ENCODE measurements at regions not wholly inside any gene's neighbourhood (a gene's known extent, or its start where the extent isn't known, plus 50 kb on each side); places are given as distances from the start of the nearest gene placed in this dataset.
"Not testable (repeated sequence)": the region's sequence is repeated elsewhere in the genome, so short reads cannot be mapped to it uniquely, and the experiment has no call there.

- DNase-seq (ENCODE audit: low read depth in 4 of 4, low spot score in 2 of 4) = no peak
Observed at GRCh38 chr13:109345433-109345941, 440.9 kb downstream of the IRS2 start.

GRCh38 chr13:109344552-109345157 lies 441.7 kb downstream of the IRS2 start:
- no peak for DNase-seq (ENCODE audit: low read depth in 4 of 4, low spot score in 2 of 4)

- DNase-seq (ENCODE audit: low read depth in 4 of 4, low spot score in 2 of 4) = no peak
Observed at GRCh38 chr13:109336730-109337129, 449.7 kb downstream of the IRS2 start.

- no peak for DNase-seq (ENCODE audit: low read depth in 4 of 4, low spot score in 2 of 4)
Observed at GRCh38 chr13:109333893-109334651, 452.3 kb downstream of the IRS2 start.

- DNase-seq (ENCODE audit: low read depth in 4 of 4, low spot score in 2 of 4) = peak in 1 of 4 donors; percentile 15
Observed at GRCh38 chr13:109332506-109333499, 453.6 kb downstream of the IRS2 start.

GRCh38 chr13:109331898-109332297 lies 454.5 kb downstream of the IRS2 start:
- peak; percentile 32 to 50 (median 44) for DNase-seq (ENCODE audit: low read depth in 4 of 4, low spot score in 2 of 4)

- no peak for DNase-seq (ENCODE audit: low read depth in 4 of 4, low spot score in 2 of 4)
Observed at GRCh38 chr13:109331011-109331433, 455.4 kb downstream of the IRS2 start.

GRCh38 chr13:109330123-109330522 lies 456.3 kb downstream of the IRS2 start:
- no peak for DNase-seq (ENCODE audit: low read depth in 4 of 4, low spot score in 2 of 4)

- no peak for DNase-seq (ENCODE audit: low read depth in 4 of 4, low spot score in 2 of 4)
Observed at GRCh38 chr13:109329175-109329574, 457.2 kb downstream of the IRS2 start.

GRCh38 chr13:109326601-109327000 lies 459.8 kb downstream of the IRS2 start:
- no peak for DNase-seq (ENCODE audit: low read depth in 4 of 4, low spot score in 2 of 4)

- DNase-seq (ENCODE audit: low read depth in 4 of 4, low spot score in 2 of 4) = no peak
Observed at GRCh38 chr13:109323338-109323737, 463.0 kb downstream of the IRS2 start.

- no peak for DNase-seq (ENCODE audit: low read depth in 4 of 4, low spot score in 2 of 4)
Observed at GRCh38 chr13:109318945-109319590, 467.3 kb downstream of the IRS2 start.

GRCh38 chr13:109315481-109315880 lies 470.9 kb downstream of the IRS2 start:
- DNase-seq (ENCODE audit: low read depth in 4 of 4, low spot score in 2 of 4) = no peak

- DNase-seq (ENCODE audit: low read depth in 4 of 4, low spot score in 2 of 4) = no peak
Observed at GRCh38 chr13:109314101-109314500, 472.3 kb downstream of the IRS2 start.

GRCh38 chr13:109312399-109312798 lies 474.0 kb downstream of the IRS2 start:
- no peak for DNase-seq (ENCODE audit: low read depth in 4 of 4, low spot score in 2 of 4)

- not testable (repeated sequence) for DNase-seq (ENCODE audit: low read depth in 4 of 4, low spot score in 2 of 4)
Observed at GRCh38 chr13:109311431-109311976, 474.9 kb downstream of the IRS2 start.

GRCh38 chr13:109309625-109310363 lies 476.6 kb downstream of the IRS2 start:
- DNase-seq (ENCODE audit: low read depth in 4 of 4, low spot score in 2 of 4) = no peak

GRCh38 chr13:109307027-109307426 lies 479.4 kb downstream of the IRS2 start:
- no peak for DNase-seq (ENCODE audit: low read depth in 4 of 4, low spot score in 2 of 4)

- DNase-seq (ENCODE audit: low read depth in 4 of 4, low spot score in 2 of 4) = no peak
Observed at GRCh38 chr13:109301726-109302125, 484.7 kb downstream of the IRS2 start.

All from left renal cortex interstitium (tissue), 4 donors.